HG03103 (cell line): ENCODE measurements at regions not wholly inside any gene's neighbourhood (a gene's known extent, or its start where the extent isn't known, plus 50 kb on each side); places are given as distances from the start of the nearest gene placed in this dataset.

Experiments used
- ATAC-seq: cut with Tn5 transposase; IDR thresholded peaks from one replicate; pipeline ENCODE4 v1.9.1; 2021; ENCODE audit warnings: low read depth; ENCODE audit not compliant: unreplicated experiment

DNA sequence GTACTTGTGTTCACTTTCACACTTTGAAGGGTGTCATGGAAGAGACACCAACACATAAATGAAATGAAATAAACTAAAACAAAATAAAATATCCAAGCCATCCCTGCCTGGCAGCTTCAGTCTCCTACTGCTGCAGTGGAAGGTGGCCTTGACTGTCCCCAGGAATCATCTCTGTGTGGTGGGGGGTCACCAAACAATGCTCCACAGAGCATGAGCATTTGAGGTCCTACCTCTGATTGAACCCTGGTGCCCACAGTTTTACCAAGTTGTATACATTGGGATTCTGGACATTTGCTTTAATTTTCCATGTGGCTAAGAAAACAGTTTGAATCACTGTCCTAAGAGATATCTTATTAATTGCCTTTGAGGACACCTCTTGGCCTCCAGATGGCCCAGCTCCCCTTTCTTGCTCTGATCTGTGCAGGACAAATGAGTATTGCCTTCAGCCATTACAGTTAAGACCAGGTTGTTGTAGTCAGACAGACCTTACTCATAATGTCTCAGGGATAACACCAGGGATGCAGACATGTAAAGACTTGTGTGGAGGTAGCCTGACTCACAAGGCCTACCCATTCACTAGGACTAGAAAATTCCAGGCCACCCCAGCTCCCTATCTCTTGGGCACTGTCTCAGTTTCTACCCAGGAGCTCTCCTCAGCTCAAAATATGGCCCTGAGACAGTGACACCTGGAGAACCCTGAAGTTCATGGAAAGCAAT is 195.0 kb downstream of the MYCN start:
- ATAC-seq = no peak

- ATAC-seq = no peak
These were observed 194.3 kb downstream of the MYCN start for GRCh38 chr2:16134436-16135165.

DNA sequence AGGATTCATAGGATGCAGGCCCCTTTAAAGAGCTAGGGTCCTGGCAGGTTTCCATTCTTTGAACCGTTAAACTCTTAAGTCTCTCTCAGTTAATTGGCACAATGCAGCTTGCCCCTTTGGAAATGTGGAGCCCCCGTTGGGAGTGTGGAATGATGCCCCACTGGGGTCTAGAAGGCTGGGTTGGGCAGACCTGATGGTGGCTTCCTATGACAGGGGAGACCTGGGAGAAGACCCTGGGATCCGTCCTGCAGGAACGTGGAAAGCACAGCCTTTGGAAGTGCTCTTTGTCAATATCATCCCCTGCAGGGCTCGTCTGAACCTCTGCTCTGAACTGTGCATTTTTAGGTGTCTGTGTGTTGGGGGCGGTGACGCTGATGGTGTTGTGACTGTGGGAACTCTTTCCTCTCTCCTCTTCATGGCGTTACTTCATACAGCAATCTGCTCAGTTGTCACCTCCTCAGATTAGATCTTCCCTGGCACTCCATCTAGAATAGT is 190.6 kb downstream of the MYCN start:
- no peak for ATAC-seq

DNA sequence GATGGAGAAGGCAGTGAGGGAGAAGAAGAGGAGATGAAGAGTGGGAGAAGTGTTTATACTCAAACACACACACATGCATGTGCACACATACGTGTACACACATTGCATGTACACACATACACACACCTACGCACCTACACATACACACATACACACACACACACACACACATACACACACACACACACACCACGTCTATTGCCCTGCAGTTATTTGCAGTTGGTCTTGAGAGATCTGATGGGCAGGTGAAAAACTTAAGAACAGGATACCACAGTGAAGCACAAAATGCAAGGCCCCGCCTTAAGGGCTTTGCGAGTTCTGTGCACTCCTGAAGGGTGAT is 190.2 kb downstream of the MYCN start:
- no peak for ATAC-seq

DNA sequence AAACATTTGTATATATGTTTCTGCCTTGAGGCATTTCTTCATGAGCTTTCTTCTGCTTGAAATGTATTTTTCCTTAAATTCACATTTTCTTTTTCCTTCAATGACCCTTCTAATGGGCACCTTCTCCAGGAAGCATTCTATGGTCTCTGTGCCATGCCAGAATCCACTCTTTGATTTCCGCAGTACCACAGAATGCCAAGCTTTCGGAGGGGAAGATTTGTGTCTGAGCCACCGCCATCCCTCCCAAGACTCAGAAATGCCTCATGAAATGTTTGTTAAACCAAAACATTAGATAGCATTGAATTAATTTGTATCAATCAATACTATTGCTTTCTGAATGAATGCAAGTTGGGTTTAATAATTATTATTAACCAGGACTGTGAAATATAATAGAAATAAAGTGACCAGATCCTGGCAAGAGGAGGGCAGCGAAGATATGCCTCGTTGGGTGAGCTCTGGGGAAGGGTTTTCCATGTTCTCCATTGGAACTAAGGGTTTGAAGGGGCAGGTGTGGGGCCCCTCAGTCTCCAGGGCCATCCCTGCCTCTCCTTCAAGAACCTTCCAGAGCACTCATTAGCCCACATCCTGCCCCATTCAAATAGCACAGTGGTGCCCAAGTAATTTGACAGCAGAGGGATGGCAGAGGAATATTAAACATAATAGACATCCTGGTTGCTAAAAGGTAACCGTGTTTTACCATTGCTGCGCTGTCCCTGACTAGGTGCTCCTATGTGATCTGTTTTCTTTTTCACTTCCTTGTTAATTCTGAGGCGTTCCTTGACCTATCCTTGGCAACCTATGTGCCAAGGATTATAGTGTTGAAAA is 189.6 kb downstream of the MYCN start:
- no peak for ATAC-seq

- ATAC-seq = no peak
These were observed 188.6 kb downstream of the MYCN start for GRCh38 chr2:16128746-16129610.

- ATAC-seq = no peak
These were observed 187.6 kb downstream of the MYCN start for GRCh38 chr2:16127958-16128357.

GRCh38 chr2:16127276-16127940 is 187.1 kb downstream of the MYCN start:
- no peak for ATAC-seq

DNA sequence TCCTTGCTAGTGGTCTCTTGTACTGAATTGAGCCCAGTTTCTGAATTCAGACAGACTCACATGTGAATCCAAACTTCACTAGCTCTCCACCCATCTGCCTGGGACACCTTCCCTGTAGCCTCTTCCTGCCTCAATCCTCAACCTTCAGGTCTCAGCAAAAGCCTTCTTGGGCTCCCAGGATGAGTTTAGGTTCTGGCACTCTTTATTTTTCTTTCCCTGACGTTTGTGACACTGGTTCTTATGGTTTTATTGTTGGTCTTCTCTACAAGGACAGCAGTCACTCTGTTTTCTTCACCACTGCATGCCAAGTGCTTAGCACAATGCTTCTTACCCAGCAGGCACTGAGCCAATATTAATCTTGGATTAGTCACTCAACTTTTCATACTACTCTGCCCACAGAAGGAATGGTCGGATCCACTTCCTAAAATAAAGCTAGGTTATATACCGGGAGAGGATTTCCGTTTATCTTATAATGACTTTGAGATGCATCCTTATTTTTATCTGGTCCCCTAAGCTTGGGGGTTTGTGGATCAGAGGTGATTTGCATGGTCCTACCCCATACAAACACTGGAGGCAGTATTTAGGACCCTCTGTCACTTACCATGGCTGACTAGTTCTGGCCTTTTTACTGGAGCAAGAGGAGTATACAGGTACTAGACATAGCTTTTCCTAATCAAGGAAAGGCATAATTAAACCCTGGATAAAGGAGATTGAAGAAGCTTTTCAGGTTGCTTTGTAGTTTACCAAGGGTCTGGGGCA is 186.3 kb downstream of the MYCN start:
- no peak for ATAC-seq

DNA sequence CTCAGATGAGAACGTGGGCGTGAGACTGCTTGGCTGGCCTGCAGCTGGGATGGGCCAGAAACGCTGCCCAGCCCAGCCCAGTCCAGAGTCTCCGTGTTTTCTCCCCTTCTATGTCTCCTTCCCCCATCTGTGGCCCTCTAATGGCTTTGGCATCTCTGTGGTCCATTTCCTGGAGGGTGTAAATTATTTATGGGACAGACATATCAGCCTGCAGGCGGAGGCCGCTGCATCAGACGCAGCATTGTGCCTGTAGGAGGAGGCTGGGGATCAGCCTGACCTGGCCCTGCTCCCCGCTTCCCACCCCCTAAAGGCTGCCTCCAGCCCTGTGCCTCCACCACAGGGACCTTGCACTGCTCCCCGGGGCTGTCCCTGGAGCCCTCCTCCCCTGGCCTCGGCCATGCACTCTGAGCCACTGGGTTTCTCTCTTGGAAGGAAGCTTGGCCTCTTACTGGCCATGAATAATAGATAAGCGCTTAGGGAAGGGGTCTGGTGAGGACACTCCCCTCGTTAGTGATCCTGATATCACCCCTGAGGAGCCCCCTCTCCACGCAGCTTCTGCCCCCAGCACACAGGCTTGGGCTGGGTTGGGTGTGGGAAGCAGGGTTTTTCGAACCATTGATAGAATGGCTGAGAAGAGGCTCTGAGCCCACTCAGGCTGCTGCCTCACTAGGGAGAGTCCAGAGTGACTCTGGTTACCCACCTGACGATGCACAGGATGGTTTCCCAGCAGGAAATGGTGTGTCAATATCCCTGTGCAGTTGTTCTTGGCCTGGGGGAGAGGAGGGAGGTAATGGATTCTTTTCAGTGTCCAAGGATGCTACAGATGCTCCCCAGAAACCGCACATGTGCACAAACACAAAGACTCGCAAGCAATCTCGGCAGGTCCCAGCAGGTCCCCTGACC is 185.5 kb downstream of the MYCN start:
- ATAC-seq = no peak

DNA sequence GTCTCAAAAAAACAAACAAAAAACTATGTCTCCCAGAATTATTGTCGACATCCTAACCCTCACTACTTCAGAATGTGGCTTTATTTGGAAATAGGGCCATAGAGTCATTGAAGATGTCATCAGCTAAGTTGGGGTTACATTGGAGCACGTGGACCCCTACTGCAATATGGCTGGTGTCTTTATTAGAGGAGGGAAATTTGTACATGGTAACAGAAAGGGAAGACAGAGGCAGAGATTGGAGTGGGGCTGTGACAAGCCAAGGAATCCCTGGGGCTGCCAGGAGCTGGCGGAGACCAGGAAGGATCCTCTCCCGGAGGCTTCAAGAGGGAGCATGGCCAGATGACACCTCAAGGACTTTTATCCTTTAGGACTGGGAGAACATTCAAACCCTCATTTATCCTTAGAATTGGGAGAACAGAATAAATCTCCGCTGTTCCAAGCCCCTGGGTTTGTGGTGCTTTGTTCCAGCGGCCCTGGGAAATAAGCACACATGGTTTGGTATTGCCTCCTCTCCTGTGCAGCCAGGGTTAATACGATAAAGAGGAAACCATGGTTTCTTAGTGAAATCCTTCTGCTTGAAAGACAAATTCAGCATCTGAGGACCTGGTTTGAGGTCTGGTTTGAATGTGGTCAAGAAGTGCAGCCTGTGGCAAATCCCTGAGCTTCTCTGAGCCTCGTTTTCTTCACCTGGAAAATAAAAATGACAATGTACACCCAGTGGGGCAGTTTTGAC is 184.7 kb downstream of the MYCN start:
- no peak for ATAC-seq

- ATAC-seq = no peak
These were observed 183.8 kb downstream of the MYCN start for GRCh38 chr2:16123856-16124780.

DNA sequence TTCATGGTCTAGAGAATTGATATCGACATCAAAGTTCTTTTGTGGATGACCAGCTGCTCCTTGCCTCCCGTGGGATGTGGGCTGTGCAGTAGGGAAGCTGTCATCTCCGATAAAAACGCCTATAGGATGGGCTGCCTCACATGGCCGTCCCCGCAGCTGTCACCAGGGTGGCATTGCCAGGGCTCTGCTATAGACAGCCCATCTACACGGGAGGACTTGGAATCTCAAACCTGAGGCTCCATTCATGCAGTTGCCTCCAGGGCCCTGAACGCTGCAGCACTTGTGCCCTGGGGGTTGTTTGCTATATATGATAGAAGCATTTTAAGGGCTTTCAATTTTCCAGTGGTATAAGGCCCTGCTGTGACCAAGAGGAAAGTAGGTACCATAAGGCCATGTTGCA is 183.1 kb downstream of the MYCN start:
- ATAC-seq = no peak

DNA sequence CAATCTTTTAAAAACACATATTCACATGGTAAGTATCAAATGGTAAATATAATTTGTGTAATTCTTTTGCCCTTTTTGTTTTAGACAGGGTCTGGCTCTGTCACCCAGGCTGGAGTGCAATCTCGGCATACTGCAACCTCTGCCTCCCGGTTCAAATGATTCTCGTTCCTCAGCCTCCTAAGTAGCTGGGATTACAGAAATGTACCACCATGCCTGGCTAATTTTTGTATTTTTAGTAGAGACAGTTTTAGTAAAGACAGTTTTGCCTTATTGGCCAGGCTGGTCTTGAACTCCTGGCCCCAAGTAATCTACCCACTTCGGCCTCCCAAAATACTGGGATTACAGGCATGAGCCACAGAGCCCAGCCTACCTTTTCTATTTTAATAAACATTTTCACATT is 182.2 kb downstream of the MYCN start:
- no peak for ATAC-seq

DNA sequence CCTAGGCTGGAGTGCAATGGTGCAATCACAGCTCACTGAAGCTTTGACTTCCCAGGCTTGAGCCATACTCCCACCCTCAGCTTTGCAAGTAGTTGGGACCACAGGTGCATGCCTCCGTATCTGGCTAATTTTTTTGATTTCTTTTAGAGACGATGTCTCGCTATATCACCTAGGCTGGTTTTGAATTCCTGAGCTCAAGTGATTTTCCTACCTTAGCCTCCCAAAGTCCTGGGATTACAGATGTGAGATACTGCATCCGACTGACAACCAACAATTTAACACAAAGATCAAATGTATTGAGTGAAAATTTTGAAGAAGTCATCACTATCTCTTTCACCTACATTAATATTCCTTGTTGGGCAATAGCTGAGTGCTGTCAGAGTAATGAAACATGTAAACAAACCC is 181.6 kb downstream of the MYCN start:
- no peak for ATAC-seq

DNA sequence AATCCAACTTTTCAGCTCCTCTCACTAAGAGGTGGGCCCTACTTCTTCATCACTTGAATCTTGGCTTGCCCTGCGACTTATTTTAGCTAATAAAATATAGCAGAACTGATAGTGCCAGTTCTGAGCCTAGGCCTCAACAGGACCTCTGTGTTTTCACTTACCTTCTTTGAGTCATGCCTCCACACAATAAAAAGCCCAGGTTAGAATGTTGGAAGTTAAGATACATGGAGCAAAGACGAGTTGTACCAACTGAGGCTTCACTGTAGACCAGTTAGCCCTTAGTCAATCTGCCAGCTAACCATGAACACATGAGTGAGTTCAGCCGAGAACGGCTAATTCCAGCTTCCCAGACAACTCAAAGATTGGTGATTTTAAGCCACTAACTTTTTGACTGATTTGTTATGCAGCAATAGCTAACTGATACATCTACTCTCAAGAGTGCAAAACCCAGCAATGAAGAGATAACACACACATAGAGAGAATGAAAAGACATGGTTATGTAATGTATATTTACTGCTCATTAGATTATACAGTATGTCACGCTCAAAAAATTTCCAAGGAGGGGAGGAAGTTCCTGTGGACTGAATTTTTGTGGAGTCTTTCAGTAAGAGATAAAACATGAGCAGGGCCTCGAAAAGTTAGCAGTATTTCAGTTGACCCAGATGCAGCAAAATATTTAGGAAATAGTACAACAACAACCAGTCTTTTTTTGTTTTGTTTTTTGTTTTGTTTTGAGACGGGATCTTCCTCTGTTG is 181.1 kb downstream of the MYCN start:
- no peak for ATAC-seq
